GM19324 (cell line): ENCODE measurements at regions not wholly inside any gene's neighbourhood (a gene's known extent, or its start where the extent isn't known, plus 50 kb on each side); places are given as distances from the start of the nearest gene placed in this dataset.

Experiments used
- ATAC-seq: cut with Tn5 transposase; IDR thresholded peaks from one replicate; pipeline ENCODE4 v1.9.1; 2021; ENCODE audit warnings: mild to moderate bottlenecking, moderate library complexity; ENCODE audit not compliant: unreplicated experiment, low FRiP score

GRCh38 chr11:36928621-36929020, 330.6 kb upstream of the RAG2 start:
- ATAC-seq: no peak

- ATAC-seq: no peak
Measured at GRCh38 chr11:36899800-36900199, 301.8 kb upstream of the RAG2 start.

GRCh38 chr11:36890841-36891240, 292.8 kb upstream of the RAG2 start:
- no peak for ATAC-seq

GRCh38 chr11:36890121-36890679, 292.2 kb upstream of the RAG2 start:
- ATAC-seq: no peak

GRCh38 chr11:36885154-36885553, 287.1 kb upstream of the RAG2 start:
- no peak for ATAC-seq

GRCh38 chr11:36878737-36879136, 280.7 kb upstream of the RAG2 start:
- no peak for ATAC-seq

GRCh38 chr11:36877149-36877548, 279.1 kb upstream of the RAG2 start:
- no peak for ATAC-seq

- ATAC-seq: no peak
Measured at GRCh38 chr11:36876266-36876665, 278.2 kb upstream of the RAG2 start.

GRCh38 chr11:36874291-36874690, 276.3 kb upstream of the RAG2 start:
- no peak for ATAC-seq

- ATAC-seq: no peak
Measured at GRCh38 chr11:36870361-36870760, 272.3 kb upstream of the RAG2 start.

- no peak for ATAC-seq
Measured at GRCh38 chr11:36868380-36868779, 270.3 kb upstream of the RAG2 start.

GRCh38 chr11:36865846-36866245, 267.8 kb upstream of the RAG2 start:
- no peak for ATAC-seq

- ATAC-seq: no peak
Measured at GRCh38 chr11:36854875-36855274, 256.8 kb upstream of the RAG2 start.

GRCh38 chr11:36848660-36849059, 250.6 kb upstream of the RAG2 start:
- ATAC-seq: no peak

GRCh38 chr11:36840378-36840777, 242.3 kb upstream of the RAG2 start:
- ATAC-seq: no peak

GRCh38 chr11:36837831-36838437, 239.9 kb upstream of the RAG2 start:
- ATAC-seq: no peak

GRCh38 chr11:36825251-36825650, 227.2 kb upstream of the RAG2 start:
- no peak for ATAC-seq

GRCh38 chr11:36824349-36824748, 226.3 kb upstream of the RAG2 start:
- no peak for ATAC-seq

GRCh38 chr11:36822829-36823228, 224.8 kb upstream of the RAG2 start:
- ATAC-seq: no peak

GRCh38 chr11:36818410-36818809, 220.4 kb upstream of the RAG2 start:
- no peak for ATAC-seq

GRCh38 chr11:36817336-36817965, 219.4 kb upstream of the RAG2 start:
- ATAC-seq: no peak

- ATAC-seq: no peak
Measured at GRCh38 chr11:36809303-36809702, 211.3 kb upstream of the RAG2 start.
